Activated CD8-positive, alpha-beta T cell treated with anti-CD3 and anti-CD28 coated beads for 36 hours (primary cell): ENCODE measurements at regions not wholly inside any gene's neighbourhood (a gene's known extent, or its start where the extent isn't known, plus 50 kb on each side); places are given as distances from the start of the nearest gene placed in this dataset.

ENCODE experiments used
- ATAC-seq: fragments of 200-7000 bp; cut with Tn5 transposase; one replicate; pipeline ENCODE4 v1.10.0; 2021; ENCODE audit warnings: mild to moderate bottlenecking, moderate library complexity
- CTCF ChIA-PET: fragments of 350-600 bp; sonication (Branson Sonifier 250); formaldehyde crosslinking; loops from one replicate; lab custom pipeline; 2021; ENCODE audit warnings: antibody characterized with exemption; lab: Charles Lee
- POLR2A ChIA-PET: fragments of 350-600 bp; sonication (Branson Sonifier 250); formaldehyde crosslinking; loops from one replicate; lab custom pipeline; 2021; ENCODE audit warnings: antibody characterized with exemption; lab: Charles Lee
- DNase-seq: peaks from one replicate; pipeline ENCODE4 v3.0.0-alpha.2; 2020
- H3K27ac Mint-ChIP-seq: one replicate; pipeline ENCODE4 v1.8.0; 2021; ENCODE audit warnings: mild to moderate bottlenecking, mixed read lengths
- H3K27me3 Mint-ChIP-seq: one replicate; pipeline ENCODE4 v1.8.0; 2021; ENCODE audit warnings: mixed read lengths
- H3K36me3 Mint-ChIP-seq: one replicate; pipeline ENCODE4 v1.8.0; 2021; ENCODE audit warnings: low read depth, mixed read lengths
- H3K4me1 Mint-ChIP-seq: one replicate; pipeline ENCODE4 v1.8.0; 2021; ENCODE audit warnings: low read depth, mixed read lengths
- H3K4me3 Mint-ChIP-seq: one replicate; pipeline ENCODE4 v1.8.0; 2021; ENCODE audit warnings: mild to moderate bottlenecking, moderate library complexity, mixed read lengths
- H3K9me3 Mint-ChIP-seq: one replicate; pipeline ENCODE4 v1.8.0; 2021; ENCODE audit warnings: mixed read lengths
- intact Hi-C: fragments of 100-400 bp; cut with micrococcal nuclease; formaldehyde crosslinking; loops from one replicate; pipeline ENCODE4 v1.10.0; 2022
- TF ChIP-seq, protein P1 (sequence below): fragments of 200-600 bp; IDR thresholded peaks from one replicate; pipeline ENCODE4 v1.8.0; 2022; ENCODE audit warnings: antibody characterized with exemption, mild to moderate bottlenecking

DNA sequence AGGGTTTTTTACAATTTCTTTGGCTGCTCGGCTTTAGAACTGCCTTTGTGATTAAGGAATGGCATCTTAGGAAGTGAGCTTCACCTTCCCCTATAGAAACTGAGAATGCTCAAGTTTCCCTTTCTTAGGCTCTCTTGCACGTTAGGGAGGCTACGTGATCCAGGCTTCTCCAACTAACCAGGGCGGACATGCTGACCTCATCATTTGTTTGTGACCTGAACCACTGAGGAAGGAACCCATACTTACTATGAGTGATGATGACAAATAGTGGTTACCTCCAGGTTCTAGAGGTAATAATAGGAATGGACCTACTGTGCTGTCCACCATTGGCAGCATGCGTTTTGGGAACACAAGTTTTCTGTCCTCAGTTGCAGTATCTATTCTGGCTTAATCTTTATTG lies 645.8 kb downstream of the C6orf118 start:
- ATAC-seq (no peak), DNase-seq (no peak)
- Mint-ChIP-seq H3K4me1 (no peaks in the 10 kb centered on the region), H3K27me3 (no peaks in the 10 kb centered on the region), H3K36me3 (no peaks in the 10 kb centered on the region), H3K9me3 (no peaks in the 10 kb centered on the region), H3K27ac (no peak overlapping the region), H3K4me3 (no peak overlapping the region)
- TF ChIP-seq, protein P1, sequence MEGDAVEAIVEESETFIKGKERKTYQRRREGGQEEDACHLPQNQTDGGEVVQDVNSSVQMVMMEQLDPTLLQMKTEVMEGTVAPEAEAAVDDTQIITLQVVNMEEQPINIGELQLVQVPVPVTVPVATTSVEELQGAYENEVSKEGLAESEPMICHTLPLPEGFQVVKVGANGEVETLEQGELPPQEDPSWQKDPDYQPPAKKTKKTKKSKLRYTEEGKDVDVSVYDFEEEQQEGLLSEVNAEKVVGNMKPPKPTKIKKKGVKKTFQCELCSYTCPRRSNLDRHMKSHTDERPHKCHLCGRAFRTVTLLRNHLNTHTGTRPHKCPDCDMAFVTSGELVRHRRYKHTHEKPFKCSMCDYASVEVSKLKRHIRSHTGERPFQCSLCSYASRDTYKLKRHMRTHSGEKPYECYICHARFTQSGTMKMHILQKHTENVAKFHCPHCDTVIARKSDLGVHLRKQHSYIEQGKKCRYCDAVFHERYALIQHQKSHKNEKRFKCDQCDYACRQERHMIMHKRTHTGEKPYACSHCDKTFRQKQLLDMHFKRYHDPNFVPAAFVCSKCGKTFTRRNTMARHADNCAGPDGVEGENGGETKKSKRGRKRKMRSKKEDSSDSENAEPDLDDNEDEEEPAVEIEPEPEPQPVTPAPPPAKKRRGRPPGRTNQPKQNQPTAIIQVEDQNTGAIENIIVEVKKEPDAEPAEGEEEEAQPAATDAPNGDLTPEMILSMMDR: no peak
- ChIA-PET CTCF (no interaction called here), POLR2A (no interaction called here)
- intact Hi-C loops: no loop called here

DNA sequence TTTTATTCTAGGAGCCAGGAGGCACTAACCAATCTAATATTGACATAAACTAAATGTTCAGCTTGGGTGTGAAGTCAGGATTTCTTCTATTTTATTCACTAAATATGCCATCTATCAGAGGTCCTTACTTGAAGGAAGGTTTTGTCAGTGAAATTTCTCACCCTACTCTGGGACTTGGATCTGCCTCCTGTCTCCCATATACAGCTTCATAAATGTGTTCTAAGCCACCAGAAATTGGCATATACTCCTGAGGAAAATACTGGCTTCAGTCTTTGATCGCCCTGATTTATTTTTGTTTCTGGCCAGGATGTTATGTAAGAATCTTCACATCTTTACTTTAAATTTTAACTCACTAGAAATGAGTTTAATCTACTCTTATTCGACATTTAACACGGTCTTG lies 647.7 kb downstream of the C6orf118 start:
- no peak overlapping the region for H3K27ac Mint-ChIP-seq
- TF ChIP-seq, protein P1: no peak
- CTCF ChIA-PET: no interaction called here
- POLR2A ChIA-PET: no interaction called here
- no peak overlapping the region for H3K4me3 Mint-ChIP-seq
- no peaks in the 10 kb centered on the region for H3K9me3 Mint-ChIP-seq
- ATAC-seq: no peak
- H3K4me1 Mint-ChIP-seq: no peaks in the 10 kb centered on the region
- intact Hi-C loops: no loop called here
- no peaks in the 10 kb centered on the region for H3K27me3 Mint-ChIP-seq
- DNase-seq: no peak
- no peaks in the 10 kb centered on the region for H3K36me3 Mint-ChIP-seq

DNA sequence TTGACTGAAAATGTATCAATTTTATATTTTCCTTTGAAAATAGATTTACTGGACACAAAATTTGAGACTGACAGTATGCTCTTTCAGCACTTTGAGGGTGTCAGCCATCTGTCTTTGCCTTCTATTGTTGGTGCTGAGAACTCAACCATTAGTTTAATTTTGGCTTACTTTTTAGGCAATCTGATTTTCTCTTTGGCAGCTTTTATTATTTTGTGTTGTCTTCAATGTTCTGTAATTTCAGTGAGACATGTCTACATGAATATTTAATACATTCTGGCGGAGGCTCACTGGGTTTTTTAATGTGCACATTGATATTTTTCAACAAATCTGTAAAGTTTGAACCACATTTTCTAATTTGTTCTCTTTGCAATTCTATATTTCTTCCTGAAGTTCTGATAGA lies 648.6 kb downstream of the C6orf118 start:
- H3K27me3 Mint-ChIP-seq: no peaks in the 10 kb centered on the region
- H3K27ac Mint-ChIP-seq: no peak overlapping the region
- H3K4me1 Mint-ChIP-seq: no peaks in the 10 kb centered on the region
- TF ChIP-seq, protein P1: no peak
- DNase-seq (no peak), ATAC-seq (no peak)
- H3K4me3 Mint-ChIP-seq: no peak overlapping the region
- H3K9me3 Mint-ChIP-seq: peaks cover 2% of the 10 kb centered on the region
- POLR2A ChIA-PET: no interaction called here
- no peaks in the 10 kb centered on the region for H3K36me3 Mint-ChIP-seq
- CTCF ChIA-PET: no interaction called here
- intact Hi-C loops: no loop called here

DNA sequence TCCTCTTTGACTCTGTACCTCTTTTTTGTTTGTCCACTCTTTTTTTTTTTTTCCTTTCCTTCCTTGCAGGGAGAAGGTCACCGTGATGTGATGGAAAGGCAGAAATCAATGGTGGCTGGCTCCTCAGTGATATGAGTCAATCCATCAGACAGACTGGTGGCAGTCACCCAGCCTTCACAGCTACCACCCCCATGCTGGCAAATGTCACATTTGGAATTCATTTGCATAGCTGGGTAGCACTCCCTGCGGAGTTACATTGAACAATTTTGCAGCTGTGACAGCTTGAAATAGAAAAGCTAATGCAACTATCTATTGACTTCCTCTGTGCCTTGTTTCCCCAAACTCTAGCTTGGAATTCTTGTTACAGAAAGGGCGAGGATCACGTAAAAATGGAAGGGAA lies 668.4 kb downstream of the C6orf118 start:
- Mint-ChIP-seq H3K4me3 (no peak overlapping the region), H3K36me3 (no peaks in the 10 kb centered on the region), H3K9me3 (peaks cover 5% of the 10 kb centered on the region), H3K27ac (no peak overlapping the region), H3K27me3 (no peaks in the 10 kb centered on the region), H3K4me1 (no peaks in the 10 kb centered on the region)
- DNase-seq (no peak), ATAC-seq (no peak)
- TF ChIP-seq, protein P1: no peak
- intact Hi-C loops: no loop called here
- POLR2A ChIA-PET: no interaction called here
- CTCF ChIA-PET: no interaction called here

DNA sequence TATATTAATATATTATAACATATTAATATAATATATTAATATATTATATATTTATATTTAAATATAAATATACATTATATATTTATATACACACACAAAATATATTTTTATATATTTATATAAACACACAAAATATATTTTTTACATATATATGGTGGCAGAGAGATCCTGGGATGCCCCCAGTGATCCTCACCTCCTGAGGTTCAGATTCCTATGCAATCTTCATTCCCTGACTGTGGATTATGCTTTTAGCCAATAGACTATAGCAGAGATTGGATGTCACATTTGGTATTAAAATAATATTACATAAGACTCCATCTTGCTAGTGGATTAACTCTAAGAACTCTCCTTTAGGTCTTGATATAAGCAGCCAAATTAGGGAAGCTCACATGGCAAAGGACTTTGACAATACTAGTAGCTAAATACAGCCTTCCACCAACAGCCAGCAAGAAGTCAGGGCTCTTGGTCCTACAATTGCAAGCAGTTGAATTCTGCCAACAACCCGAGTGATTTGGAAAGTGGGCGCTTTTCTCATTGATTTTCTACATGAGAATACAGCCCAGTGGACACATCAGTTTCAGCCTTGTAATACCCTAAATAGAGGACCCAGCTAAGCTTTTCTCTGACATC lies 681.0 kb downstream of the C6orf118 start:
- CTCF ChIA-PET: no interaction called here
- H3K9me3 Mint-ChIP-seq: peaks cover 6% of the 10 kb centered on the region
- H3K27me3 Mint-ChIP-seq: no peaks in the 10 kb centered on the region
- H3K4me1 Mint-ChIP-seq: no peaks in the 10 kb centered on the region
- ATAC-seq (no peak), DNase-seq (peak; percentile 4)
- no peak overlapping the region for H3K4me3 Mint-ChIP-seq
- TF ChIP-seq, protein P1: no peak
- intact Hi-C loops: no loop called here
- no peak overlapping the region for H3K27ac Mint-ChIP-seq
- H3K36me3 Mint-ChIP-seq: no peaks in the 10 kb centered on the region
- POLR2A ChIA-PET: no interaction called here
